Testis (tissue), 2 donors: ENCODE measurements at regions not wholly inside any gene's neighbourhood (a gene's known extent, or its start where the extent isn't known, plus 50 kb on each side); places are given as distances from the start of the nearest gene placed in this dataset.

ENCODE experiments used
- DNase-seq: peaks from one replicate; pipeline ENCODE4 v3.0.0-alpha.2; 2019
- H3K27ac ChIP-seq, 2 donors: fragments of 200-600 bp; sonication (generic); one replicate each; pipeline ENCODE4 v1.5.1; 2019
- H3K27me3 ChIP-seq: fragments of 200-600 bp; sonication (generic); one replicate; pipeline ENCODE4 v1.5.1; 2019
- H3K36me3 ChIP-seq: fragments of 200-600 bp; sonication (generic); one replicate; pipeline ENCODE4 v1.5.1; 2017; ENCODE audit warnings: low read depth; ENCODE audit errors: missing control alignments
- H3K4me1 ChIP-seq: fragments of 200-600 bp; sonication (generic); one replicate; pipeline ENCODE4 v1.5.1; 2019
- H3K4me3 ChIP-seq, 2 donors: fragments of 200-600 bp; sonication (generic); one replicate each; pipeline ENCODE4 v1.5.1; 2017 to 2019
- H3K9me3 ChIP-seq: fragments of 200-600 bp; sonication (generic); one replicate; pipeline ENCODE4 v1.5.1; 2017
- POLR2A ChIP-seq: fragments of 450-650 bp; IDR thresholded peaks from one replicate; pipeline ENCODE4 v1.6.1; 2017; ENCODE audit warnings: antibody characterized with exemption, mild to moderate bottlenecking, moderate library complexity
- WGBS, 2 donors: methylation state at CpG; one replicate each; pipeline ENCODE4 v1.1.5; 2018; 5-methylcytosine and 5-hydroxymethylcytosine counted together
- intact Hi-C: fragments of 100-400 bp; cut with DNase I; formaldehyde crosslinking; loops from one replicate; pipeline ENCODE4 v1.15.1; 2023; ENCODE audit warnings: low total_unique reads
- TF ChIP-seq, protein P1 (sequence below), 3 experiments: fragments of 450-650 bp in 2 of 3; fragments of 200-600 bp in 1 of 3; sonication (generic) in 1 of 3; IDR thresholded peaks; one replicate each; pipeline ENCODE4 v1.5.1; 2016 to 2019; ENCODE audit warnings: antibody characterized with exemption in 3 of 3, mild to moderate bottlenecking in 2 of 3, moderate library complexity in 1 of 3

DNA sequence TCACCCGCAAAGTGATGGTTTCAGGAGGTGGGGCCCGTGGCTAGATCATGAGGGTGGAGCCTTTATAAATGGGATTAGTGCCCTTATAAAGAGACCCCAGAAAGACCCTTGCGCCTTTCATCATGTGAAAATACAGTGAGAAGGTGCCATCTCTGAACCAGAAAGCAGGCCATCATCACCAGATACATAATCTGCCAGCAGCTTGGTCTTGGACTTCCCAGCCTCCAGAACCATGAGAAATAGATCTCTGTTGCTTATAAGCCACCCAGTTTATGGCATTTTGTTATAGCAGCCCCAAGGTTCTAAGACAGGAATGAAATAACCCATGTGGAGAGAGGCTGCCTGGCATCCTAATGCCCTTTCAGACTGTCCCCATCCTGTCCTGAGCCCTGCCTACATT, 127.8 kb upstream of the SMAD3 start:
- Histone ChIP-seq H3K27me3 (no peaks in the 10 kb centered on the region), H3K27ac (no peak overlapping the region), H3K4me3 (no peak overlapping the region), H3K9me3 (no peaks in the 10 kb centered on the region), H3K36me3 (no peaks in the 10 kb centered on the region), H3K4me1 (no peaks in the 10 kb centered on the region)
- TF ChIP-seq, protein P1, sequence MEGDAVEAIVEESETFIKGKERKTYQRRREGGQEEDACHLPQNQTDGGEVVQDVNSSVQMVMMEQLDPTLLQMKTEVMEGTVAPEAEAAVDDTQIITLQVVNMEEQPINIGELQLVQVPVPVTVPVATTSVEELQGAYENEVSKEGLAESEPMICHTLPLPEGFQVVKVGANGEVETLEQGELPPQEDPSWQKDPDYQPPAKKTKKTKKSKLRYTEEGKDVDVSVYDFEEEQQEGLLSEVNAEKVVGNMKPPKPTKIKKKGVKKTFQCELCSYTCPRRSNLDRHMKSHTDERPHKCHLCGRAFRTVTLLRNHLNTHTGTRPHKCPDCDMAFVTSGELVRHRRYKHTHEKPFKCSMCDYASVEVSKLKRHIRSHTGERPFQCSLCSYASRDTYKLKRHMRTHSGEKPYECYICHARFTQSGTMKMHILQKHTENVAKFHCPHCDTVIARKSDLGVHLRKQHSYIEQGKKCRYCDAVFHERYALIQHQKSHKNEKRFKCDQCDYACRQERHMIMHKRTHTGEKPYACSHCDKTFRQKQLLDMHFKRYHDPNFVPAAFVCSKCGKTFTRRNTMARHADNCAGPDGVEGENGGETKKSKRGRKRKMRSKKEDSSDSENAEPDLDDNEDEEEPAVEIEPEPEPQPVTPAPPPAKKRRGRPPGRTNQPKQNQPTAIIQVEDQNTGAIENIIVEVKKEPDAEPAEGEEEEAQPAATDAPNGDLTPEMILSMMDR (IDR thresholded peaks at IDR 0.05) = no peak
- TF ChIP-seq POLR2A = no peak
- DNase-seq = no peak
- WGBS, 2 donors = 90 to 100% methylated on average over 2 to 3 of the region's 3 CpGs
- intact Hi-C loops = no loop called here

DNA sequence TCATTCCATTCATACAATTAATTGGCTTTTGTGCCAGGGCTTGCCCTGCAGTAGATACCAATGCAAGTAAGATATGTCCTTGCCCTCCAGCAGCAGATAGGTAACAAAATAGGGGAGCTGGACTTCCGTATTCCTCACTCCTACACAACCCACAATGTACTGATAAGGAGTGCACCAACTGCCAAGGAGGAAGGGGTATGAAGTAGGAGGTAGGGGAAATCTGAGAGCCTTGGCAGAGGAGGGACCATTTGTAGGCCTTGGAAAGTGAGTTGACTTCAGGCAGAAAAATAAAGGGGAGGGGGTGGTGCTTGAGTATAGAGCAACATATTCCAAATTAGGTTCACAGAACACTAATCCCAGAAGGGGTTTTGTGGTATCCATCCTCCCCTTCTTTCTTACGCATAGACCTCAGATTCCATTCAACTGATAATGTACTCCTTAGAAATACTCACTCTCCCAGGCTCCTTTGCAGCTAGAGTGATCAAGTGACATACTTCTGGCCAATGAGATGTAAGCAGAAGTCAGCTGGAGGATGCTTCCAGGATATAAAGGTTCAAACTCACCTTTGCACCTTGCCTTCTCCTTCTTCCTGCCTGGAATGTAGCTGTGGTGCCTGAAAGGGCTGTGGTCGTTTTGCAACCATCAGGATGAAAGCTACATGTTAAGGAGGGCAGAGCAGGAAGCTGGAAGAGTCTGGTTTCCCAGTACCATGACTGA, 127.1 kb upstream of the SMAD3 start:
- H3K27me3 ChIP-seq = no peaks in the 10 kb centered on the region
- H3K9me3 ChIP-seq = no peaks in the 10 kb centered on the region
- no peak for TF ChIP-seq POLR2A
- TF ChIP-seq, protein P1 (IDR thresholded peaks at IDR 0.05) = no peak
- H3K27ac ChIP-seq = no peak overlapping the region
- no peak overlapping the region for H3K4me3 ChIP-seq
- 79 to 80% methylated on average over 3 of the region's 3 CpGs for WGBS, 2 donors
- no peak for DNase-seq
- no peaks in the 10 kb centered on the region for H3K4me1 ChIP-seq
- intact Hi-C loops = no loop called here
- H3K36me3 ChIP-seq = no peaks in the 10 kb centered on the region

DNA sequence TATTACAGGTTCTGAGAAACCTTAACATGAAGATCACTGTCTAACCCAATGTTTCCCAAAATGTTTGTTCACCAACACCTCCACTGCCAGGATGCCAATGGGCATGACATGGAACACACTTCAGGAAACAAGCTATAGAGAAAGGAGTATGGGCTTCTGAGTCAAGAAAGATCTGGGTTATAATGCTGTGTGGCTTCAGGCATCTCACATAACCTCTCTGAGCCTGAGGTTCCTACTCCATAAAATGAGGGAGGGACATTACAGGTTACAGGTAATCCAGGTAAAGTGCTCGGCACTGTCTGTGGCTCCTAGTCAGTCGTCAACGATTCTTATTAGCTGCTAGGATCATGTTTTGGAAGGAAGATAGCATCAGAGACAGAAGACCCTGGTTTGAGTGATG, 126.4 kb upstream of the SMAD3 start:
- Histone ChIP-seq H3K4me1 (no peaks in the 10 kb centered on the region), H3K9me3 (no peaks in the 10 kb centered on the region), H3K36me3 (no peaks in the 10 kb centered on the region), H3K4me3 (no peak overlapping the region), H3K27me3 (no peaks in the 10 kb centered on the region), H3K27ac (no peak overlapping the region)
- intact Hi-C loops = no loop called here
- no peak for DNase-seq
- 92 to 97% methylated on average over 3 of the region's 3 CpGs for whole genome bisulfite sequencing, 2 donors
- TF ChIP-seq, protein P1 (IDR thresholded peaks at IDR 0.05) = no peak
- TF ChIP-seq POLR2A = no peak

GRCh38 chr15:66939451-66940023, 125.9 kb upstream of the SMAD3 start:
- 92 to 95% methylated on average over 8 of the region's 8 CpGs for WGBS, 2 donors
- intact Hi-C loops = loop anchor here (10.0 kb wide), 1 partner anchor 365 kb away; no protein-coding TSS in a partner anchor
- Histone ChIP-seq H3K4me1 (no peaks in the 10 kb centered on the region), H3K9me3 (no peaks in the 10 kb centered on the region), H3K27ac (no peak overlapping the region), H3K4me3 (no peak overlapping the region), H3K27me3 (no peaks in the 10 kb centered on the region), H3K36me3 (no peaks in the 10 kb centered on the region)
- no peak for DNase-seq
- TF ChIP-seq, protein P1 (IDR thresholded peaks at IDR 0.05) = no peak
- TF ChIP-seq POLR2A = no peak

- Histone ChIP-seq H3K27me3 (no peaks in the 10 kb centered on the region), H3K27ac (no peak overlapping the region), H3K4me3 (no peak overlapping the region), H3K36me3 (no peaks in the 10 kb centered on the region), H3K4me1 (no peaks in the 10 kb centered on the region), H3K9me3 (no peaks in the 10 kb centered on the region)
- intact Hi-C loops = loop anchor here (10.0 kb wide), 1 partner anchor 364 kb away; no protein-coding TSS in a partner anchor
- TF ChIP-seq, protein P1 (IDR thresholded peaks at IDR 0.05) = no peak
- no peak for TF ChIP-seq POLR2A
- no peak for DNase-seq
- 84 to 93% methylated on average over 2 of the region's 2 CpGs for WGBS, 2 donors
Observed at GRCh38 chr15:66940368-66940767, 125.0 kb upstream of the SMAD3 start.
